A673 (cell line): ENCODE measurements at regions not wholly inside any gene's neighbourhood (a gene's known extent, or its start where the extent isn't known, plus 50 kb on each side); places are given as distances from the start of the nearest gene placed in this dataset.

Source experiments
- EZH2 ChIP-seq: fragments of 200-600 bp; sonication (generic); IDR thresholded peaks from 2 replicates; pipeline ENCODE4 v1.6.1; 2017; ENCODE audit warnings: borderline replicate concordance, low read depth, mild to moderate bottlenecking, mixed read lengths, antibody characterized with exemption, low read length; ENCODE audit not compliant: poor library complexity, severe bottlenecking
- TF ChIP-seq, protein P1 (sequence below): fragments of 300-800, 200-600 bp; sonication (generic); conservative IDR thresholded peaks from 2 replicates; pipeline ENCODE4 v1.5.1; 2017; ENCODE audit warnings: low read depth, mild to moderate bottlenecking, antibody characterized with exemption, low read length, moderate library complexity, mixed read lengths

DNA sequence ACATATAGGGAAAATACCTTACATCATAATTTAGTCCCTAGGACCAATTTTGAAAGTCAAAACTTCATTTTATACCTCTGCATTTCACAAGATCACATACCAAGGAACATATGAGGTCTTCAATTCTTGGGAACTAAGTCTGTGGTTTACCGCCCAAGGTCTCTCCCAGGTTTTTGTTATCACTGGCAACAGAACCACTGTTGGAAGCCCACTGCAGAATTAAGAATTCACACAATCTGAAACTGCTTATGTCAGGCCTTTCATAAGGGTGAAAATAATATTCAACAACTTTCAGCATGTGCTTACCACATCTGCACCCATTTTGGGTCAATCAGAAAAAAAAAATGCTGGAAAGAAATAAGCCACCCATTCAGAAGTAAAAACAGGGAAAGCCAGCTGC is 107.2 kb upstream of the MME start:
- TF ChIP-seq, protein P1, sequence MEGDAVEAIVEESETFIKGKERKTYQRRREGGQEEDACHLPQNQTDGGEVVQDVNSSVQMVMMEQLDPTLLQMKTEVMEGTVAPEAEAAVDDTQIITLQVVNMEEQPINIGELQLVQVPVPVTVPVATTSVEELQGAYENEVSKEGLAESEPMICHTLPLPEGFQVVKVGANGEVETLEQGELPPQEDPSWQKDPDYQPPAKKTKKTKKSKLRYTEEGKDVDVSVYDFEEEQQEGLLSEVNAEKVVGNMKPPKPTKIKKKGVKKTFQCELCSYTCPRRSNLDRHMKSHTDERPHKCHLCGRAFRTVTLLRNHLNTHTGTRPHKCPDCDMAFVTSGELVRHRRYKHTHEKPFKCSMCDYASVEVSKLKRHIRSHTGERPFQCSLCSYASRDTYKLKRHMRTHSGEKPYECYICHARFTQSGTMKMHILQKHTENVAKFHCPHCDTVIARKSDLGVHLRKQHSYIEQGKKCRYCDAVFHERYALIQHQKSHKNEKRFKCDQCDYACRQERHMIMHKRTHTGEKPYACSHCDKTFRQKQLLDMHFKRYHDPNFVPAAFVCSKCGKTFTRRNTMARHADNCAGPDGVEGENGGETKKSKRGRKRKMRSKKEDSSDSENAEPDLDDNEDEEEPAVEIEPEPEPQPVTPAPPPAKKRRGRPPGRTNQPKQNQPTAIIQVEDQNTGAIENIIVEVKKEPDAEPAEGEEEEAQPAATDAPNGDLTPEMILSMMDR: no peak
- TF ChIP-seq EZH2: no peak
